Neural progenitor cell (in vitro differentiated cells): ENCODE measurements at regions not wholly inside any gene's neighbourhood (a gene's known extent, or its start where the extent isn't known, plus 50 kb on each side); places are given as distances from the start of the nearest gene placed in this dataset.
"Not testable (repeated sequence)": the region's sequence is repeated elsewhere in the genome, so short reads cannot be mapped to it uniquely, and the experiment has no call there.

Source experiments
- DNase-seq: peaks from one replicate; pipeline ENCODE4 v3.0.0-alpha.2; 2016; ENCODE audit warnings: low spot score
- H2AFZ ChIP-seq: fragments of 200-600 bp; sonication (generic); replicated peaks from 2 replicates; pipeline ENCODE4 v1.6.1; 2016; ENCODE audit warnings: antibody characterized with exemption
- H3F3A ChIP-seq: fragments of 200-600 bp; sonication (generic); 2 replicates; pipeline ENCODE4 v1.6.1; 2016; ENCODE audit warnings: antibody characterized with exemption, low read depth
- H3K27ac ChIP-seq: fragments of 200-600 bp; sonication (generic); 2 replicates; pipeline ENCODE4 v1.5.1; 2016; ENCODE audit warnings: mild to moderate bottlenecking
- H3K27me3 ChIP-seq: fragments of 200-600 bp; sonication (generic); 2 replicates; pipeline ENCODE4 v1.6.1; 2016; ENCODE audit warnings: mild to moderate bottlenecking, moderate library complexity
- H3K36me3 ChIP-seq: fragments of 200-600 bp; sonication (generic); 2 replicates; pipeline ENCODE4 v1.5.1; 2016
- H3K4me1 ChIP-seq: fragments of 200-600 bp; sonication (generic); 2 replicates; pipeline ENCODE4 v1.6.1; 2016; ENCODE audit warnings: mixed run types
- H3K4me2 ChIP-seq: fragments of 200-600 bp; sonication (generic); 2 replicates; pipeline ENCODE4 v1.6.1; 2016
- H3K4me3 ChIP-seq: fragments of 200-600 bp; sonication (generic); 2 replicates; pipeline ENCODE4 v1.5.1; 2016
- H3K79me2 ChIP-seq: fragments of 200-600 bp; sonication (generic); 2 replicates; pipeline ENCODE4 v1.6.1; 2016; ENCODE audit warnings: low read depth
- H3K9ac ChIP-seq: fragments of 200-600 bp; sonication (generic); 2 replicates; pipeline ENCODE4 v1.6.1; 2016
- H3K9me3 ChIP-seq: fragments of 200-600 bp; sonication (generic); 2 replicates; pipeline ENCODE4 v1.5.1; 2016; ENCODE audit warnings: low read depth
- H4K20me1 ChIP-seq: fragments of 200-600 bp; sonication (generic); 2 replicates; pipeline ENCODE4 v1.6.1; 2016; ENCODE audit warnings: low read depth
- H3K27ac Mint-ChIP-seq: 3 replicates; pipeline ENCODE4 v1.8.0; 2021; ENCODE audit warnings: mixed read lengths
- H3K27me3 Mint-ChIP-seq: 2 replicates; pipeline ENCODE4 v1.8.0; 2022; ENCODE audit warnings: low read depth, mild to moderate bottlenecking, inconsistent platforms, moderate library complexity, mixed read lengths; ENCODE audit not compliant: insufficient read depth
- H3K36me3 Mint-ChIP-seq: 3 replicates; pipeline ENCODE4 v1.8.0; 2021; ENCODE audit warnings: mixed read lengths
- H3K4me1 Mint-ChIP-seq: 3 replicates; pipeline ENCODE4 v1.8.0; 2021; ENCODE audit warnings: mixed read lengths
- H3K4me3 Mint-ChIP-seq: 3 replicates; pipeline ENCODE4 v1.8.0; 2021; ENCODE audit warnings: mild to moderate bottlenecking, moderate library complexity, mixed read lengths
- H3K9me3 Mint-ChIP-seq: 3 replicates; pipeline ENCODE4 v1.8.0; 2020; ENCODE audit warnings: mixed read lengths
- EZH2 ChIP-seq: fragments of 200-600 bp; sonication (generic); IDR thresholded peaks from 2 replicates; pipeline ENCODE4 v1.6.1; 2017; ENCODE audit warnings: antibody characterized with exemption, mild to moderate bottlenecking, moderate library complexity
- EZH2phosphoT487 ChIP-seq: fragments of 200-600 bp; sonication (generic); IDR thresholded peaks from 2 replicates; pipeline ENCODE4 v1.6.1; 2017; ENCODE audit warnings: antibody characterized with exemption
- TF ChIP-seq, protein P1 (sequence below): fragments of 200-600 bp; sonication (generic); IDR thresholded peaks from 2 replicates; pipeline ENCODE4 v1.5.1; 2017; ENCODE audit warnings: antibody characterized with exemption, mild to moderate bottlenecking

DNA sequence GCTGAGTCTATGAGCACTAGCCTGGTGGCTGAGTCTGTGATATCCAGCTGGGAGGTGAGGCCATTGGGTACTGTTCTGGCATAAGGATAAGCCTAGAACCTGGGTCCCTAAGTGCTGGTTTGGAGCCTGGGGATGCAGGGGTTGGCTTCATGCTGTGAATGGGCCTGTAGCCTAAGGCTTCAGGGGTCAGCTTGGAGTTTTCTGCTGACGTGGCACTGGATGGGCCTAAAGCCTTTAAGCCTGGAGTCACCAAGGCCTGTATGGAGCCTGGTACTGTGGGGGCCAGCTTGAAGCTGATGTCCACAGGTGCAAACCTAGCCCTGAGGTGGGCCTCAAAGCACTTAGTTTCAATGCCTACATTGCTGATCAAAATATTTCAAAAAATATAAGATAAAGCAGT, 979.6 kb upstream of the POU3F4 start:
- no peaks in the 10 kb centered on the region for H3K9me3 Mint-ChIP-seq
- Histone ChIP-seq H3K9me3 (peaks cover 6% of the 10 kb centered on the region), H3K4me2 (no peak overlapping the region), H3K27ac (no peak overlapping the region), H3F3A (no peaks in the 10 kb centered on the region), H3K4me1 (no peaks in the 10 kb centered on the region), H3K9ac (no peak overlapping the region), H2AFZ (no peak overlapping the region), H3K27me3 (no peaks in the 10 kb centered on the region), H3K36me3 (no peaks in the 10 kb centered on the region), H3K4me3 (no peak overlapping the region), H4K20me1 (no peaks in the 10 kb centered on the region), H3K79me2 (no peaks in the 10 kb centered on the region)
- no peak overlapping the region for H3K27ac Mint-ChIP-seq
- H3K4me1 Mint-ChIP-seq, result no peaks in the 10 kb centered on the region
- peaks cover 3% of the 10 kb centered on the region for H3K27me3 Mint-ChIP-seq
- H3K4me3 Mint-ChIP-seq, result no peak overlapping the region
- DNase-seq, result no peak
- H3K36me3 Mint-ChIP-seq, result no peaks in the 10 kb centered on the region
- TF ChIP-seq, protein P1, sequence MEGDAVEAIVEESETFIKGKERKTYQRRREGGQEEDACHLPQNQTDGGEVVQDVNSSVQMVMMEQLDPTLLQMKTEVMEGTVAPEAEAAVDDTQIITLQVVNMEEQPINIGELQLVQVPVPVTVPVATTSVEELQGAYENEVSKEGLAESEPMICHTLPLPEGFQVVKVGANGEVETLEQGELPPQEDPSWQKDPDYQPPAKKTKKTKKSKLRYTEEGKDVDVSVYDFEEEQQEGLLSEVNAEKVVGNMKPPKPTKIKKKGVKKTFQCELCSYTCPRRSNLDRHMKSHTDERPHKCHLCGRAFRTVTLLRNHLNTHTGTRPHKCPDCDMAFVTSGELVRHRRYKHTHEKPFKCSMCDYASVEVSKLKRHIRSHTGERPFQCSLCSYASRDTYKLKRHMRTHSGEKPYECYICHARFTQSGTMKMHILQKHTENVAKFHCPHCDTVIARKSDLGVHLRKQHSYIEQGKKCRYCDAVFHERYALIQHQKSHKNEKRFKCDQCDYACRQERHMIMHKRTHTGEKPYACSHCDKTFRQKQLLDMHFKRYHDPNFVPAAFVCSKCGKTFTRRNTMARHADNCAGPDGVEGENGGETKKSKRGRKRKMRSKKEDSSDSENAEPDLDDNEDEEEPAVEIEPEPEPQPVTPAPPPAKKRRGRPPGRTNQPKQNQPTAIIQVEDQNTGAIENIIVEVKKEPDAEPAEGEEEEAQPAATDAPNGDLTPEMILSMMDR, result no peak
- TF ChIP-seq EZH2phosphoT487, result no peak
- no peak for TF ChIP-seq EZH2

DNA sequence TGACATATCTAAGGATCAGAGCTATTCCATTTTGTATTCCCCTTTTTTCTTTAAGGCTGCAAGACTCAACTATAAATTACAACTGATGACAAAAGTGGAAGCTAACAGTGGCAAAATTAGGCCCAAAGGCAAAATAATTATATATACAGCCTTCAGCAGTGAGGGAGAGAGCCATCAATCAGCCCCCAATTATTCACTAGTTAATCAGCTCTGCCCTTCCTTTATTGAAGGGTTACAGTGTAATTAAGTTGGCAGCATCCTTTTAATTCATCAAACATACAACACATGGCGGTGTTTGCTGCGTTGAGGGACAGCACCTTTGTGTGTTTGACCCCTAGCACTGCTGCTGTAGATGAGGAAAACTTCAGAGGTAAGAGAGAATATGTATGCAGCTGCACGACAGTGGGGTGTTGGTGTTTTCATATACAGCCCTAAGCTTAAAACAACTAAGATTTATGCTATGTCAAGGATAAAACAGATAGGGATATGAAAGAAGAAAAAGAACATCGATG, 973.9 kb upstream of the POU3F4 start:
- DNase-seq, result no peak
- Histone ChIP-seq H3K9ac (no peak overlapping the region), H3K4me3 (no peak overlapping the region), H3K4me2 (no peak overlapping the region), H3K27ac (no peak overlapping the region), H3K36me3 (no peaks in the 10 kb centered on the region), H3K27me3 (no peaks in the 10 kb centered on the region), H3K79me2 (no peaks in the 10 kb centered on the region), H3K4me1 (no peaks in the 10 kb centered on the region), H3K9me3 (peaks cover 17% of the 10 kb centered on the region), H2AFZ (no peak overlapping the region), H4K20me1 (no peaks in the 10 kb centered on the region), H3F3A (no peaks in the 10 kb centered on the region)
- Mint-ChIP-seq H3K27me3 (no peaks in the 10 kb centered on the region), H3K9me3 (no peaks in the 10 kb centered on the region), H3K36me3 (no peaks in the 10 kb centered on the region), H3K27ac (no peak overlapping the region), H3K4me1 (no peaks in the 10 kb centered on the region), H3K4me3 (no peak overlapping the region)
- TF ChIP-seq EZH2phosphoT487, result no peak
- TF ChIP-seq EZH2, result no peak
- TF ChIP-seq, protein P1, result no peak

DNA sequence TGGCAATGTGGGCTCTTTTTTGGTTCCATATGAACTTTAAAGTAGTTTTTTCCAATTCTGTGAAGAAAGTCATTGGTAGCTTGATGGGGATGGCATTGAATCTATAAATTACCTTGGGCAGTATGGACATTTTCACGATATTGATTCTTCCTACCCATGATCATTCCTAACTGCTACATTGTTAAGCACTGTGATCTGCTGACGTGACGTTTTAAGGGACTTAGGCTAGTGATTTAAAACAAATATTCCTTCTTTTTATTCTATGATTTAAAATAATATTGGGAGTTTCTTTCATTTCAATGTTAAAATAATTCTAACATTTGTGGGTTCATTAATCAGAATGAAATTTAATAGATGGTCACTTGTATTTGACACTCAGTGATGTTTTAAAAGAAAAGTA, 970.9 kb upstream of the POU3F4 start:
- not testable (repeated sequence) for H3K27me3 ChIP-seq, H3K36me3 Mint-ChIP-seq, H3K4me1 Mint-ChIP-seq, H3K27ac ChIP-seq, H3K36me3 ChIP-seq, H3K4me1 ChIP-seq, H3K4me2 ChIP-seq, H3K9me3 Mint-ChIP-seq, DNase-seq, H3K4me3 Mint-ChIP-seq, H3K79me2 ChIP-seq, H3K9ac ChIP-seq, H3K27me3 Mint-ChIP-seq, H2AFZ ChIP-seq, H4K20me1 ChIP-seq, H3K27ac Mint-ChIP-seq, H3K4me3 ChIP-seq, H3F3A ChIP-seq
- peaks cover 19% of the 10 kb centered on the region for H3K9me3 ChIP-seq

DNA sequence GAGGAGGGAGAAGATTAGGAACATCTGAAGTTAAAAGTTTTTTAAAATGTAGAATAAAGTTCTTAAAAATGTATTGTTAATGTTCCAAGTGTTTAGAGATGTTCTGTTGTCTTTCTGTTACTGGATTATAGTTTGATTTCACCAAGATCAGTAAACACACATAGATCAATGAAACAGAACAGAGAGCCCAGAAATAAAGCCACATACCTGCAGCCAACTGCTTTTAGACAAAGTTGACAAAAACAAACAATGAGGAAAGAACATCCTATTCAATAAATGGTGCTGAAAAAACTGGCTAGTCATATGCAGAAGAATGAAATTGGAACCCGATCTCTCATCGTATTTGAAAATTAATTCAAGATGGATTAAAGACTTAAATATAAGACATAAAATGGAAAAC, 966.3 kb upstream of the POU3F4 start:
- Histone ChIP-seq H3K9ac (no peak overlapping the region), H3K4me3 (no peak overlapping the region), H4K20me1 (no peaks in the 10 kb centered on the region), H3F3A (no peaks in the 10 kb centered on the region), H2AFZ (no peak overlapping the region), H3K27ac (no peak overlapping the region), H3K79me2 (no peaks in the 10 kb centered on the region), H3K4me1 (no peaks in the 10 kb centered on the region), H3K4me2 (no peak overlapping the region), H3K9me3 (peaks cover 15% of the 10 kb centered on the region), H3K36me3 (no peaks in the 10 kb centered on the region), H3K27me3 (no peaks in the 10 kb centered on the region)
- peaks cover 10% of the 10 kb centered on the region for H3K9me3 Mint-ChIP-seq
- no peak for TF ChIP-seq EZH2phosphoT487
- TF ChIP-seq, protein P1, result no peak
- TF ChIP-seq EZH2, result no peak
- H3K4me3 Mint-ChIP-seq, result no peak overlapping the region
- DNase-seq, result no peak
- no peaks in the 10 kb centered on the region for H3K36me3 Mint-ChIP-seq
- H3K4me1 Mint-ChIP-seq, result no peaks in the 10 kb centered on the region
- no peak overlapping the region for H3K27ac Mint-ChIP-seq
- H3K27me3 Mint-ChIP-seq, result no peaks in the 10 kb centered on the region

DNA sequence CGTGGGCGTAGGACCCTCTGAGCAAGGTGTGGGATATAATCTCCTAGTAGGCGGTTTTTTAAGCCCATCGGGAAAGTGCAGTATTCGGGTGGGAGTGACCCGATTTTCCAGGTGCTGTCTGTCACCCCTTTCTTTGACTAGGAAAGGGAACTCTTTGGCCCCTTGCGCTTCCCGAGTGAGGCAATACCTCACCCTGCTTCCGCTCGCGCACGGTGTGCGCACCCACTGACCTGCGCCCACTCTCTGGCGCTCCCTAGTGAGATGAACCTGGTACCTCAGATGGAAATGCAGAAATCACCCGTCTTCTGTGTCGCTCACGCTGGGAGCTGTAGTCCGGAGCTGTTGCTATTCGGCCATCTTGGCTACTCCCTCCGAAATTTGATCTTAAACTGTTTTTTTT, 955.9 kb upstream of the POU3F4 start:
- H3F3A ChIP-seq, DNase-seq, H4K20me1 ChIP-seq, H2AFZ ChIP-seq, H3K27me3 ChIP-seq, H3K36me3 Mint-ChIP-seq, H3K4me1 ChIP-seq, H3K9me3 ChIP-seq, H3K4me3 ChIP-seq, H3K4me2 ChIP-seq, H3K9ac ChIP-seq, H3K4me3 Mint-ChIP-seq, H3K79me2 ChIP-seq, H3K36me3 ChIP-seq, H3K4me1 Mint-ChIP-seq, H3K27ac ChIP-seq, H3K27me3 Mint-ChIP-seq, H3K27ac Mint-ChIP-seq: not testable (repeated sequence)
- H3K9me3 Mint-ChIP-seq, result peaks cover 13% of the 10 kb centered on the region
